GM12878 (cell line): ENCODE measurements at regions not wholly inside any gene's neighbourhood (a gene's known extent, or its start where the extent isn't known, plus 50 kb on each side); places are given as distances from the start of the nearest gene placed in this dataset.

Experiments used
- ATAC-seq: fragments of 200-7000 bp; cut with Tn5 transposase; 3 replicates; pipeline ENCODE4 v1.9.1; 2020; ENCODE audit warnings: mild to moderate bottlenecking, moderate library complexity
- BruUV-seq: library from RNA; stranded (reverse); fragments of 400-500 nt; replicated peaks from 2 replicates; lab custom pipeline; 2021; lab: Mats Ljungman, UMichigan
- CTCF ChIA-PET: fragments of 300-600 bp; sonication (Branson Sonifier 250); formaldehyde crosslinking; extraction: SDS; loops from one replicate; lab custom pipeline; 2021; ENCODE audit warnings: inconsistent platforms; lab: Yijun Ruan, JAX
- POLR2A ChIA-PET: fragments of 350-600 bp; formaldehyde crosslinking; extraction: SDS; loops from one replicate; lab custom pipeline; 2021; ENCODE audit warnings: inconsistent platforms; lab: Charles Lee
- RAD21 ChIA-PET: fragments of 300-600 bp; sonication (Branson Sonifier 250); formaldehyde crosslinking; loops from one replicate; lab custom pipeline; 2023; ENCODE audit warnings: antibody characterized with exemption; ENCODE audit not compliant: unreplicated experiment; lab: Charles Lee
- SMC1A ChIA-PET: fragments of 300-600 bp; sonication (Branson Sonifier 250); formaldehyde crosslinking; loops from one replicate; lab custom pipeline; 2023; ENCODE audit not compliant: unreplicated experiment, uncharacterized antibody; lab: Charles Lee
- DNase-seq: peaks from one replicate; pipeline ENCODE4 v3.0.0-alpha.2; 2011; ENCODE audit warnings: low read depth, low spot score
- FAIRE-seq: peaks from 3 replicates; lab custom pipeline; 2011; peaks lifted over from hg19 to GRCh38; lab: Jason Lieb, UNC
- H2AFZ ChIP-seq: 2 replicates; pipeline ENCODE4 v1.6.0; 2011; ENCODE audit warnings: low read depth, low read length, control low read depth; ENCODE audit not compliant: control insufficient read depth
- H3K27ac ChIP-seq: 2 replicates; pipeline ENCODE4 v1.5.1; 2011; ENCODE audit warnings: control low read depth; ENCODE audit not compliant: control insufficient read depth, insufficient read depth
- H3K27me3 ChIP-seq, 2 experiments: replicated peaks in 1 of 2; 2 replicates each; pipeline versions ENCODE4 v1.6.0 to v1.6.1; 2011; ENCODE audit warnings: low read length in 1 of 2; ENCODE audit not compliant: control insufficient read depth in 2 of 2, insufficient read depth in 2 of 2
- H3K36me3 ChIP-seq, 2 experiments: 2 replicates each; pipeline ENCODE4 v1.5.1; 2011; ENCODE audit warnings: low read length in 1 of 2; ENCODE audit not compliant: control insufficient read depth in 2 of 2, insufficient read depth in 2 of 2
- H3K4me1 ChIP-seq: 2 replicates; pipeline ENCODE4 v1.6.1; 2011; ENCODE audit warnings: mild to moderate bottlenecking, low read length, moderate library complexity, mixed read lengths; ENCODE audit not compliant: control insufficient read depth, insufficient read depth
- H3K4me2 ChIP-seq: 2 replicates; pipeline ENCODE4 v1.6.0; 2011; ENCODE audit warnings: control low read depth; ENCODE audit not compliant: control insufficient read depth, insufficient read depth
- H3K4me3 ChIP-seq: fragments of 200-600 bp; sonication (generic); 2 replicates; pipeline ENCODE4 v1.5.1; 2016
- H3K79me2 ChIP-seq: 2 replicates; pipeline ENCODE4 v1.6.0; 2011; ENCODE audit warnings: low read length; ENCODE audit not compliant: control insufficient read depth, insufficient read depth
- H3K9ac ChIP-seq: 2 replicates; pipeline ENCODE4 v1.8.0; 2011; ENCODE audit warnings: low read length, control low read depth, mixed read lengths; ENCODE audit not compliant: control insufficient read depth, insufficient read depth
- H3K9me3 ChIP-seq: replicated peaks from 3 replicates; pipeline ENCODE4 v1.5.1; 2011; ENCODE audit warnings: mild to moderate bottlenecking, low read length; ENCODE audit not compliant: control insufficient read depth, insufficient read depth
- H4K20me1 ChIP-seq: 2 replicates; pipeline ENCODE4 v1.6.0; 2011; ENCODE audit not compliant: control insufficient read depth, insufficient read depth
- BMI1 ChIP-seq: fragments of 450-650 bp; IDR thresholded peaks from 2 replicates; pipeline ENCODE4 v1.6.1; 2016; ENCODE audit warnings: mild to moderate bottlenecking, moderate library complexity, borderline replicate concordance
- CBFB ChIP-seq: IDR thresholded peaks from 2 replicates; pipeline ENCODE4 v1.6.1; 2016; ENCODE audit warnings: antibody characterized with exemption, low read depth
- E2F4 ChIP-seq: IDR thresholded peaks from 2 replicates; pipeline ENCODE4 v1.6.1; 2012; ENCODE audit warnings: low read depth, low read length, improper control_type of control experiment
- ETV6 ChIP-seq, 2 experiments: fragments of 450-650 bp in 1 of 2; IDR thresholded peaks in 1 of 2; conservative IDR thresholded peaks in 1 of 2; 2 replicates each; pipeline ENCODE4 v1.6.1; 2014; ENCODE audit warnings: antibody characterized with exemption in 1 of 2, borderline replicate concordance in 1 of 2, low read depth in 1 of 2, mild to moderate bottlenecking in 1 of 2, moderate library complexity in 1 of 2
- FOXM1 ChIP-seq: IDR thresholded peaks from 2 replicates; pipeline ENCODE4 v1.6.1; 2012; ENCODE audit warnings: low read depth, mild to moderate bottlenecking, inconsistent platforms, low read length, moderate library complexity
- LARP7 ChIP-seq: fragments of 450-650 bp; IDR thresholded peaks from 2 replicates; pipeline ENCODE4 v1.6.1; 2017; ENCODE audit warnings: mild to moderate bottlenecking
- MEF2A ChIP-seq: IDR thresholded peaks from 2 replicates; pipeline ENCODE4 v1.6.1; 2011; ENCODE audit warnings: low read depth, mild to moderate bottlenecking, low read length, moderate library complexity; ENCODE audit not compliant: insufficient read depth
- PAX8 ChIP-seq: fragments of 450-650 bp; IDR thresholded peaks from 2 replicates; pipeline ENCODE4 v1.6.1; 2017; ENCODE audit warnings: mild to moderate bottlenecking, moderate library complexity
- REST ChIP-seq: IDR thresholded peaks from 2 replicates; pipeline ENCODE4 v1.6.1; 2012; ENCODE audit warnings: mild to moderate bottlenecking, low read depth, low read length
- SIX5 ChIP-seq: IDR thresholded peaks from 2 replicates; pipeline ENCODE4 v1.6.1; 2011; ENCODE audit warnings: mild to moderate bottlenecking, low read depth, low read length, moderate library complexity; ENCODE audit not compliant: severe bottlenecking
- WRNIP1 ChIP-seq: IDR thresholded peaks from 2 replicates; pipeline ENCODE4 v1.6.1; 2011; ENCODE audit warnings: low read depth, low read length, improper control_type of control experiment, borderline replicate concordance
- ZNF217 ChIP-seq: fragments of 450-650 bp; IDR thresholded peaks from 2 replicates; pipeline ENCODE4 v1.6.1; 2017; ENCODE audit warnings: antibody characterized with exemption, mild to moderate bottlenecking
- in situ Hi-C: fragments of 300-500 bp; cut with MboI; formaldehyde crosslinking; loops from 9 replicates; pipeline ENCODE4 v1.14.3; 2018; ENCODE audit warnings: mixed read lengths
- intact Hi-C: fragments of 100-400 bp; cut with micrococcal nuclease; formaldehyde crosslinking; loops from one replicate; pipeline ENCODE4 v1.14.2; 2022; ENCODE audit not compliant: unreplicated experiment

GRCh38 chr4:55010550-55010949 is 114.8 kb downstream of the KDR start:
- CTCF ChIA-PET: no interaction called here
- no peak for FAIRE-seq

More at GRCh38 chr4:55010550-55010949, 114.8 kb downstream of the KDR start:
- ATAC-seq: no peak
- Histone ChIP-seq H2AFZ (no peak overlapping the region), H3K27ac (no peak overlapping the region), H3K4me1 (no peaks in the 10 kb centered on the region), H3K79me2 (no peaks in the 10 kb centered on the region), H3K36me3 (no peaks in the 10 kb centered on the region), H4K20me1 (no peaks in the 10 kb centered on the region), H3K9me3 (no peaks in the 10 kb centered on the region), H3K9ac (no peak overlapping the region), H3K4me2 (no peak overlapping the region), H3K27me3 (no peaks in the 10 kb centered on the region), H3K4me3 (no peak overlapping the region)
- no peak for TF ChIP-seq FOXM1
- TF ChIP-seq REST: no peak
- no peak for TF ChIP-seq MEF2A
- no peak for TF ChIP-seq ETV6 (conservative IDR thresholded peaks at IDR 0.05 in 1 of 2, IDR thresholded peaks at IDR 0.05 in 1 of 2; ENCODE audit: borderline replicate concordance in 1 of 2, low read depth in 1 of 2)
- TF ChIP-seq PAX8: no peak
- no peak for TF ChIP-seq CBFB
- TF ChIP-seq WRNIP1: no peak
- TF ChIP-seq E2F4: no peak
- TF ChIP-seq SIX5: no peak
- no peak for TF ChIP-seq ZNF217
- no peak for TF ChIP-seq LARP7
- TF ChIP-seq BMI1: no peak
- intact Hi-C loops: no loop called here
- RAD21 ChIA-PET: no interaction called here
- BruUV-seq: no TSS peak
- SMC1A ChIA-PET: no interaction called here
- DNase-seq: no peak
- in situ Hi-C loops: no loop called here
- POLR2A ChIA-PET: no interaction called here
